A549 (cell line): ENCODE measurements at regions not wholly inside any gene's neighbourhood (a gene's known extent, or its start where the extent isn't known, plus 50 kb on each side); places are given as distances from the start of the nearest gene placed in this dataset.
"Not testable (repeated sequence)": the region's sequence is repeated elsewhere in the genome, so short reads cannot be mapped to it uniquely, and the experiment has no call there.

Experiments
- ATAC-seq, 2 experiments: fragments of 200-7000 bp in 1 of 2; fragments of >200 bp in 1 of 2; cut with Nextera tagmentation in 1 of 2; cut with Tn5 transposase in 1 of 2; 3 replicates each; pipeline versions ENCODE4 v1.8.0 to v1.9.1; 2018 to 2020; ENCODE audit warnings: mild to moderate bottlenecking in 1 of 2, moderate library complexity in 1 of 2
- CTCF ChIA-PET: fragments of 300-600 bp; sonication (Branson Sonifier 250); formaldehyde crosslinking; extraction: SDS; loops from one replicate; lab custom pipeline; 2021; ENCODE audit warnings: antibody characterized with exemption, inconsistent platforms; lab: Yijun Ruan, JAX
- POLR2A ChIA-PET: fragments of 350-600 bp; formaldehyde crosslinking; extraction: SDS; loops from one replicate; lab custom pipeline; 2021; ENCODE audit warnings: antibody characterized with exemption, inconsistent platforms; lab: Yijun Ruan, JAX
- DNase-seq, 2 experiments: peaks; one replicate each; pipeline versions ENCODE4 v3.0.0 to v3.0.0-alpha.2; 2011 to 2016; ENCODE audit warnings: low read depth in 1 of 2, low spot score in 1 of 2
- FAIRE-seq: peaks from 2 replicates; lab custom pipeline; 2011; peaks lifted over from hg19 to GRCh38; lab: Jason Lieb, UNC
- H3K27ac ChIP-seq, 2 experiments: fragments of >200 bp; sonication (Bioruptor Twin); formaldehyde crosslinking; 3 replicates each; pipeline ENCODE4 v1.5.1; 2016 to 2017
- H3K4me1 ChIP-seq: fragments of >200 bp; sonication (Bioruptor Twin); formaldehyde crosslinking; 3 replicates; pipeline ENCODE4 v1.6.1; 2016
- H3K4me2 ChIP-seq: fragments of >200 bp; sonication (Bioruptor Twin); formaldehyde crosslinking; 3 replicates; pipeline ENCODE4 v1.6.1; 2016
- H3K4me3 ChIP-seq: fragments of >200 bp; sonication (Bioruptor Twin); formaldehyde crosslinking; 3 replicates; pipeline ENCODE4 v1.5.1; 2016
- H3K9me3 ChIP-seq: fragments of >200 bp; sonication (Bioruptor Twin); formaldehyde crosslinking; 3 replicates; pipeline ENCODE4 v1.6.1; 2016
- ATOH8 ChIP-seq: fragments of 250-450 bp; sonication (Bioruptor Pico); IDR thresholded peaks from 2 replicates; pipeline ENCODE4 v1.5.0; 2020; ENCODE audit warnings: low read depth, mild to moderate bottlenecking, moderate library complexity
- BHLHE40 ChIP-seq: IDR thresholded peaks from 2 replicates; pipeline ENCODE4 v1.6.1; 2012; ENCODE audit warnings: low read depth, low read length, inconsistent platforms
- CBX2 ChIP-seq: fragments of 200-600 bp; sonication (generic); IDR thresholded peaks from 2 replicates; pipeline ENCODE4 v1.6.1; 2016; ENCODE audit warnings: low read depth, mild to moderate bottlenecking, borderline replicate concordance
- CBX8 ChIP-seq: fragments of 200-600 bp; sonication (generic); IDR thresholded peaks from 2 replicates; pipeline ENCODE4 v1.6.1; 2016
- CEBPB ChIP-seq, 2 experiments: fragments of >200 bp in 1 of 2; sonication (Bioruptor Twin) in 1 of 2; formaldehyde crosslinking in 1 of 2; IDR thresholded peaks; 2 replicates each; pipeline ENCODE4 v1.6.1; 2012 to 2016
- CHD4 ChIP-seq: fragments of 200-600 bp; sonication (generic); IDR thresholded peaks from 2 replicates; pipeline ENCODE4 v1.6.1; 2016; ENCODE audit warnings: antibody characterized with exemption, mild to moderate bottlenecking, borderline replicate concordance
- CTCF ChIP-seq: fragments of >200 bp; sonication (Bioruptor Twin); formaldehyde crosslinking; IDR thresholded peaks from 3 replicates; pipeline ENCODE4 v1.5.1; 2016
- EHF ChIP-seq: fragments of 250-450 bp; sonication (Bioruptor Pico); IDR thresholded peaks from 2 replicates; pipeline ENCODE4 v1.5.0; 2020; ENCODE audit warnings: mild to moderate bottlenecking
- EP300 ChIP-seq, 2 experiments: fragments of >200 bp; sonication (Bioruptor Twin); formaldehyde crosslinking; IDR thresholded peaks; 2 replicates in 1 of 2; 3 replicates in 1 of 2; pipeline ENCODE4 v1.6.1; 2016 to 2017
- FOSL2 ChIP-seq, 2 experiments: fragments of 450-650 bp in 1 of 2; fragments of >200 bp in 1 of 2; sonication (Bioruptor Twin) in 1 of 2; formaldehyde crosslinking; IDR thresholded peaks; 2 replicates each; pipeline versions ENCODE4 v1.5.0 to v1.6.1; 2016 to 2020; ENCODE audit warnings: mild to moderate bottlenecking in 1 of 2, moderate library complexity in 1 of 2
- GATA3 ChIP-seq: IDR thresholded peaks from 2 replicates; pipeline ENCODE4 v1.6.1; 2012; ENCODE audit warnings: borderline replicate concordance
- HDAC2 ChIP-seq: fragments of 200-600 bp; sonication (generic); IDR thresholded peaks from 2 replicates; pipeline ENCODE4 v1.6.1; 2016
- HES2 ChIP-seq: fragments of >200 bp; sonication (Bioruptor Twin); formaldehyde crosslinking; IDR thresholded peaks from 2 replicates; pipeline ENCODE4 v1.6.1; 2016
- HOXB5 ChIP-seq: fragments of 250-450 bp; sonication (Bioruptor Pico); IDR thresholded peaks from 2 replicates; pipeline ENCODE4 v1.5.0; 2020; ENCODE audit warnings: mild to moderate bottlenecking, moderate library complexity
- JUN ChIP-seq, 2 experiments: fragments of >200 bp; sonication (Bioruptor Twin); formaldehyde crosslinking; IDR thresholded peaks; 2 replicates in 1 of 2; 3 replicates in 1 of 2; pipeline ENCODE4 v1.6.1; 2016 to 2017
- JUNB ChIP-seq: fragments of >200 bp; sonication (Bioruptor Twin); formaldehyde crosslinking; IDR thresholded peaks from 2 replicates; pipeline ENCODE4 v1.6.1; 2016
- MAFK ChIP-seq: fragments of 450-650 bp; IDR thresholded peaks from 2 replicates; pipeline ENCODE4 v1.6.1; 2014; ENCODE audit not compliant: partially characterized antibody
- NFE2L2 ChIP-seq: fragments of 150-350 bp; conservative IDR thresholded peaks from 2 replicates; pipeline ENCODE4 v1.6.1; 2014; ENCODE audit warnings: low read length
- NPAS2 ChIP-seq: fragments of 250-450 bp; sonication (Bioruptor Pico); IDR thresholded peaks from 2 replicates; pipeline ENCODE4 v1.8.0; 2022; ENCODE audit warnings: mild to moderate bottlenecking, moderate library complexity, borderline replicate concordance
- NR3C1 ChIP-seq: fragments of >200 bp; sonication (Bioruptor Twin); formaldehyde crosslinking; IDR thresholded peaks from 3 replicates; pipeline ENCODE4 v1.6.1; 2017
- PBX3 ChIP-seq: IDR thresholded peaks from 2 replicates; pipeline ENCODE4 v1.6.1; 2012
- RARB ChIP-seq: fragments of 250-450 bp; sonication (Bioruptor Pico); IDR thresholded peaks from 2 replicates; pipeline ENCODE4 v1.8.0; 2021; ENCODE audit warnings: mild to moderate bottlenecking, moderate library complexity
- RNF2 ChIP-seq: fragments of 200-600 bp; sonication (generic); IDR thresholded peaks from 2 replicates; pipeline ENCODE4 v1.6.1; 2016; ENCODE audit warnings: low read depth, mild to moderate bottlenecking, antibody characterized with exemption, moderate library complexity, borderline replicate concordance
- SMC3 ChIP-seq: fragments of >200 bp; sonication (Bioruptor Twin); formaldehyde crosslinking; IDR thresholded peaks from 3 replicates; pipeline ENCODE4 v1.6.1; 2018; ENCODE audit warnings: inconsistent platforms
- USF2 ChIP-seq: fragments of 450-650 bp; IDR thresholded peaks from 2 replicates; pipeline ENCODE4 v1.6.1; 2014; ENCODE audit warnings: antibody characterized with exemption
- ZC3H11A ChIP-seq: fragments of 450-650 bp; IDR thresholded peaks from 2 replicates; pipeline ENCODE4 v1.6.1; 2014; ENCODE audit warnings: antibody characterized with exemption, mild to moderate bottlenecking
- ZFP36 ChIP-seq: fragments of 450-650 bp; IDR thresholded peaks from 2 replicates; pipeline ENCODE4 v1.6.1; 2014; ENCODE audit warnings: borderline replicate concordance; ENCODE audit not compliant: partially characterized antibody
- WGBS: methylation state at CpG from one replicate; pipeline ENCODE4 v1.1.6; 2017; ENCODE audit errors: missing lambda C conversion rate; 5-methylcytosine and 5-hydroxymethylcytosine counted together

- H3K4me2 ChIP-seq: no peak overlapping the region
- TF ChIP-seq CTCF: no peak
- no peak for TF ChIP-seq CBX8
- TF ChIP-seq RNF2: no peak
- no peak for TF ChIP-seq HDAC2
- TF ChIP-seq HOXB5 (CRISPR knock-in tag): no peak
- TF ChIP-seq JUN (IDR thresholded peaks at IDR 0.05): no peak
- TF ChIP-seq HES2: no peak
- TF ChIP-seq USF2: no peak
- no peak for TF ChIP-seq GATA3
- TF ChIP-seq ATOH8 (CRISPR knock-in tag): no peak
- TF ChIP-seq NR3C1: no peak
- TF ChIP-seq BHLHE40: no peak
- TF ChIP-seq CEBPB (IDR thresholded peaks at IDR 0.05): no peak
- TF ChIP-seq CHD4: no peak
- no peak for TF ChIP-seq NPAS2 (CRISPR knock-in tag)
- TF ChIP-seq SMC3: no peak
- ChIA-PET POLR2A (no interaction called here), CTCF (interaction anchor here (0.5 to 1.9 kb wide), 6 partner anchors 10 to 107 kb away, joined by 3 to 7 read pairs (median 3); no protein-coding TSS in a partner anchor)
- ATAC-seq (no peak), FAIRE-seq (no peak), DNase-seq (no peak)
- WGBS: 43% methylated on average over 2 of the region's 2 CpGs
- H3K27ac ChIP-seq: no peak overlapping the region
- no peak overlapping the region for H3K4me3 ChIP-seq
- H3K4me1 ChIP-seq: no peaks in the 10 kb centered on the region
- H3K9me3 ChIP-seq: no peaks in the 10 kb centered on the region
Measured at GRCh38 chr12:93994721-93995120, 153.7 kb upstream of the PLXNC1 start.

- ChIA-PET CTCF (interaction anchor here (0.8 to 1.9 kb wide), 2 partner anchors 11 to 105 kb away, joined by 3 to 7 read pairs; no protein-coding TSS in a partner anchor), POLR2A (no interaction called here)
- FAIRE-seq: peak; percentile 56
- Histone ChIP-seq H3K9me3 (no peaks in the 10 kb centered on the region), H3K4me1 (no peaks in the 10 kb centered on the region), H3K27ac (no peak overlapping the region), H3K4me3 (no peak overlapping the region), H3K4me2 (no peak overlapping the region)
- TF ChIP-seq JUNB: no peak
- no peak for TF ChIP-seq FOSL2 (IDR thresholded peaks at IDR 0.05)
- no peak for TF ChIP-seq FOSL2 (CRISPR knock-in tag; IDR thresholded peaks at IDR 0.05)
- no peak for TF ChIP-seq GATA3
- no peak for TF ChIP-seq EP300 (IDR thresholded peaks at IDR 0.05)
- TF ChIP-seq CBX8: no peak
- TF ChIP-seq ZFP36: no peak
- no peak for TF ChIP-seq ZC3H11A
- no peak for TF ChIP-seq NFE2L2
- no peak for TF ChIP-seq CBX2
- TF ChIP-seq CHD4: no peak
- WGBS: 61% methylated on average over 1 of the region's 1 CpG
- ATAC-seq: no peak
- no peak for DNase-seq
Measured at GRCh38 chr12:93996321-93996720, 152.1 kb upstream of the PLXNC1 start.

GRCh38 chr12:94001691-94002090 lies 146.7 kb upstream of the PLXNC1 start:
- ChIA-PET CTCF (no interaction called here), POLR2A (no interaction called here)
- WGBS: 4% methylated on average over 1 of the region's 1 CpG
- ATAC-seq (no peak), FAIRE-seq (no peak), DNase-seq (no peak)
- H3K4me2 ChIP-seq: no peak overlapping the region
- H3K4me3 ChIP-seq: no peak overlapping the region
- no peaks in the 10 kb centered on the region for H3K4me1 ChIP-seq
- H3K27ac ChIP-seq: no peak overlapping the region
- TF ChIP-seq PBX3: no peak
- TF ChIP-seq MAFK: peak; percentile 26
- TF ChIP-seq RARB (CRISPR knock-in tag): no peak
- no peak for TF ChIP-seq EHF (CRISPR knock-in tag)
- H3K9me3 ChIP-seq: no peaks in the 10 kb centered on the region

- H3K4me3 ChIP-seq, ATAC-seq, FAIRE-seq, H3K4me1 ChIP-seq, H3K9me3 ChIP-seq, DNase-seq, H3K4me2 ChIP-seq, CTCF ChIA-PET, H3K27ac ChIP-seq, POLR2A ChIA-PET: not testable (repeated sequence)
- 0% methylated on average over 1 of the region's 1 CpG for WGBS
Measured at GRCh38 chr12:94002925-94003324, 145.5 kb upstream of the PLXNC1 start.

GRCh38 chr12:94007833-94008232 lies 140.5 kb upstream of the PLXNC1 start:
- H3K4me2 ChIP-seq, ATAC-seq, POLR2A ChIA-PET, DNase-seq, H3K27ac ChIP-seq, H3K4me3 ChIP-seq, FAIRE-seq, H3K4me1 ChIP-seq, H3K9me3 ChIP-seq: not testable (repeated sequence)
- CTCF ChIA-PET: interaction anchor here (1.0 to 1.9 kb wide), 2 partner anchors 11 to 93 kb away, joined by 3 to 7 read pairs; no protein-coding TSS in a partner anchor
- 67% methylated on average over 6 of the region's 6 CpGs for WGBS
